Kidney (tissue), 13 donors: ENCODE measurements at regions not wholly inside any gene's neighbourhood (a gene's known extent, or its start where the extent isn't known, plus 50 kb on each side); places are given as distances from the start of the nearest gene placed in this dataset.
"Not testable (repeated sequence)": the region's sequence is repeated elsewhere in the genome, so short reads cannot be mapped to it uniquely, and the experiment has no call there.

Experiments used
- DNase-seq, 5 donors: peaks; one replicate each; pipeline ENCODE4 v3.0.0-alpha.2; 2013 to 2020
- FAIRE-seq: peaks from 2 replicates; lab custom pipeline; 2012; peaks lifted over from hg19 to GRCh38; lab: Jason Lieb, UNC
- H3K27ac ChIP-seq, 2 donors: one replicate each; pipeline ENCODE4 v1.7.0; 2013; ENCODE audit warnings: low read depth in 2 of 2, low read length in 2 of 2, inconsistent platforms in 1 of 2
- H3K27me3 ChIP-seq: one replicate; pipeline ENCODE4 v1.7.1; 2013; ENCODE audit warnings: low read length, inconsistent platforms; ENCODE audit not compliant: control insufficient read depth, insufficient read depth
- H3K36me3 ChIP-seq, 3 donors: one replicate each; pipeline versions ENCODE4 v1.7.0 to v1.7.1; 2013; ENCODE audit warnings: low read length in 3 of 3, control low read depth in 1 of 3, inconsistent platforms in 1 of 3; ENCODE audit not compliant: insufficient read depth in 3 of 3, control insufficient read depth in 2 of 3
- H3K4me1 ChIP-seq, 3 donors: one replicate each; pipeline versions ENCODE4 v1.7.0 to v1.7.1; 2013; ENCODE audit warnings: low read length in 3 of 3, inconsistent platforms in 1 of 3, low read depth in 1 of 3; ENCODE audit not compliant: control insufficient read depth in 2 of 3, insufficient read depth in 2 of 3
- H3K4me3 ChIP-seq, 3 donors: one replicate each; pipeline versions ENCODE4 v1.7.0 to v1.8.1; 2013; ENCODE audit warnings: low read length in 3 of 3, control low read depth in 1 of 3, inconsistent platforms in 1 of 3
- H3K9ac ChIP-seq, 3 donors: one replicate each; pipeline versions ENCODE4 v1.7.0 to v1.7.1; 2013; ENCODE audit warnings: low read length in 3 of 3, control low read depth in 1 of 3, inconsistent platforms in 1 of 3
- H3K9me3 ChIP-seq, 3 donors: one replicate each; pipeline versions ENCODE4 v1.7.0 to v1.7.1; 2013; ENCODE audit warnings: low read length in 3 of 3, control low read depth in 1 of 3, inconsistent platforms in 1 of 3; ENCODE audit not compliant: control insufficient read depth in 2 of 3, insufficient read depth in 1 of 3
- intact Hi-C: fragments of 100-400 bp; cut with DNase I; formaldehyde crosslinking; loops from one replicate; pipeline ENCODE4 v1.11.1; 2022
- TF ChIP-seq, protein P1 (sequence below): IDR thresholded peaks from 3 replicates; pipeline ENCODE4 v1.5.1; 2012; ENCODE audit warnings: mild to moderate bottlenecking, moderate library complexity, borderline replicate concordance; ENCODE audit not compliant: insufficient read depth; ENCODE audit errors: extremely low read depth
- donor health status: control.
- donor health status: control.
- donor health status: control.
- donor health status: control.
- donor health status: control.
- donor health status: DM: yes; HTN: yes; CAD: no.
- donor health status: Normal renal cell carcinoma (clear cell type).

DNA sequence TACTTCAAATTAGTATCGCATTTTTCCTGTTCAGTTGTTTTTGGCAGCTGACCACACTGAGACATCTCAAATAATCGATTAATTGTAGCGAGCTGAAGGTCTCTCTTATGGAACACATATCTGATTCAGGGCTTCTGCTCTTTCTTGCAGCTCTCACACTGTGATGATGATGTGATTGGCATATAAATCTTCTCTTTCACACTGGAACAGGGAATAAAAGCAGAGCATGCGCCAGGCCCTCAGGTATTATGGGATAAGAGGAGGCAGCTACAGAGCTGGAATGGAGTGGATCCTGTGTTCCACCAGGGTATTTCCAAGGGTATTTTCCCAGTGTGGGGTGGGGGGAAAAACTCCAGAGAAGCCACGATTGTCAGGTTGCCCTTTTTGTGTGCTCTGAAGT is 265.4 kb upstream of the CASK start:
- no peak overlapping the region for H3K27ac ChIP-seq
- H3K36me3 ChIP-seq = no peaks in the 10 kb centered on the region
- no peaks in the 10 kb centered on the region for H3K27me3 ChIP-seq
- DNase-seq (no peak), FAIRE-seq (no peak)
- H3K4me3 ChIP-seq = no peak overlapping the region
- no peak overlapping the region for H3K9ac ChIP-seq
- no peaks in the 10 kb centered on the region for H3K9me3 ChIP-seq
- no peaks in the 10 kb centered on the region for H3K4me1 ChIP-seq
- TF ChIP-seq, protein P1, sequence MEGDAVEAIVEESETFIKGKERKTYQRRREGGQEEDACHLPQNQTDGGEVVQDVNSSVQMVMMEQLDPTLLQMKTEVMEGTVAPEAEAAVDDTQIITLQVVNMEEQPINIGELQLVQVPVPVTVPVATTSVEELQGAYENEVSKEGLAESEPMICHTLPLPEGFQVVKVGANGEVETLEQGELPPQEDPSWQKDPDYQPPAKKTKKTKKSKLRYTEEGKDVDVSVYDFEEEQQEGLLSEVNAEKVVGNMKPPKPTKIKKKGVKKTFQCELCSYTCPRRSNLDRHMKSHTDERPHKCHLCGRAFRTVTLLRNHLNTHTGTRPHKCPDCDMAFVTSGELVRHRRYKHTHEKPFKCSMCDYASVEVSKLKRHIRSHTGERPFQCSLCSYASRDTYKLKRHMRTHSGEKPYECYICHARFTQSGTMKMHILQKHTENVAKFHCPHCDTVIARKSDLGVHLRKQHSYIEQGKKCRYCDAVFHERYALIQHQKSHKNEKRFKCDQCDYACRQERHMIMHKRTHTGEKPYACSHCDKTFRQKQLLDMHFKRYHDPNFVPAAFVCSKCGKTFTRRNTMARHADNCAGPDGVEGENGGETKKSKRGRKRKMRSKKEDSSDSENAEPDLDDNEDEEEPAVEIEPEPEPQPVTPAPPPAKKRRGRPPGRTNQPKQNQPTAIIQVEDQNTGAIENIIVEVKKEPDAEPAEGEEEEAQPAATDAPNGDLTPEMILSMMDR = no peak
- intact Hi-C loops = no loop called here

DNA sequence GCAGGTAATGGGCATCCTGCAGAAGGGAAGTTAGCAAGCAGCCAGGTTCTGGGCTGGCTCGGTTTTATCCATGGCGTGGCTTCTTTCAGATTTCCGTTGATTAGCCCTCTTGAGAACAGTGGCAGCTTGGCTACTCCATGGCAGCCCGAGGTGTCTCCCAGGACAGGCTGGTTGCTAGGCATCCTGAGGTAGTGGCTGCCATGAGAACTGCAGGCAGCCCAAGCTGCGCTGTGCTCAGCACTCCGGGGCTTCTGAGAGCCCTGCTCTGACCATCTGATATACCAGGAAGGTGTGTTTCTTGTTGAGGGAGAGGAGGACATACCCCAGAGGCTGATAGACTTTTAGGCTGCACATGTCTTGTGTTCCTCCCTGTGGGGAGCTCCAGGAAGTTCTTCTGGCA is 253.4 kb upstream of the CASK start:
- FAIRE-seq (no peak), DNase-seq (no peak)
- TF ChIP-seq, protein P1 = no peak
- no peak overlapping the region for H3K4me3 ChIP-seq
- no peaks in the 10 kb centered on the region for H3K4me1 ChIP-seq
- H3K9ac ChIP-seq = no peak overlapping the region
- no peaks in the 10 kb centered on the region for H3K9me3 ChIP-seq
- no peak overlapping the region for H3K27ac ChIP-seq
- intact Hi-C loops = no loop called here
- no peaks in the 10 kb centered on the region for H3K36me3 ChIP-seq
- no peaks in the 10 kb centered on the region for H3K27me3 ChIP-seq

DNA sequence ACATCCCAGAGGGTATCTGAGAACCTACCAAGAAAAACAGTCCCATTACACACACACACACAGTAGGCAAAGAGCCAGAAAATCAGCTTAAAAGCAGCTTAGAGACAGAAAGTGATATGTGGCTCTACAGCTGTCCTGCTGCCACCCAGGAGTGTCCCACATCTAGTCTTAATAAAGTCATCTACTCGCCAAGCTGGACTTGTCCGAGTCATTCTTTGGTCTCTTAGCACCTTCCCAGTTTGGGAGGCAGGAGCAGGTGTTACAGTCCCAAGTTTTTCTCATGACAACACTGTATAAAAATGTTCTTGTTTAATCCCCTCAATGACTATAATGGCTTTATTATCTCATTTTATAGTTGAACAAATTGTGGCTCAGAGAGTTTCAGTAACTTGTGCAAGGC is 252.5 kb upstream of the CASK start:
- Histone ChIP-seq H3K9me3 (no peaks in the 10 kb centered on the region), H3K4me1 (no peaks in the 10 kb centered on the region), H3K27me3 (no peaks in the 10 kb centered on the region), H3K9ac (no peak overlapping the region), H3K36me3 (no peaks in the 10 kb centered on the region), H3K4me3 (no peak overlapping the region), H3K27ac (no peak overlapping the region)
- intact Hi-C loops = no loop called here
- FAIRE-seq (no peak), DNase-seq (no peak)
- TF ChIP-seq, protein P1 = no peak

DNA sequence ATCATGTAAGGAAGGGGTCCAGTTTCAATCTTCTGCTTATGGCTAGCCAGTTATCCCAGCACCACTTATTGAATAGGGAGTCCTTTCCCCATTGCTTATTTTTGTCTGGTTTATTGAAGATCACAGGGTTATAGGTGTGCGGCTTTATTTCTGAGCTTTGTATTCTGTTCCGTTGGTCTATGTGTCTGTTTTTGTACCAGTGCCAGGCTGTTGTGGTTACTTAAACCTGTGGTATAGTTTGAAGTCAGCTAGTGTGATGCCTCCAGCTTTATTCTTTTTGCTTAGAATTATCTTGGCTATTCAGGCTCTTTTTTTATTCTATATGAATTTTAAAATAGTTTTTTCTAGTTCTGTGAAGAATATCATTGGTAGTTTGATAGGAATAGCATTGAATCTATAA is 234.6 kb upstream of the CASK start:
- H3K9me3 ChIP-seq, H3K36me3 ChIP-seq, H3K4me1 ChIP-seq, FAIRE-seq, DNase-seq, H3K4me3 ChIP-seq, intact Hi-C loops, H3K27ac ChIP-seq, H3K27me3 ChIP-seq, H3K9ac ChIP-seq: not testable (repeated sequence)
